DND-41 (cell line): ENCODE measurements at regions not wholly inside any gene's neighbourhood (a gene's known extent, or its start where the extent isn't known, plus 50 kb on each side); places are given as distances from the start of the nearest gene placed in this dataset.

ENCODE experiments used
- CTCF ChIP-seq: IDR thresholded peaks from 2 replicates; pipeline ENCODE4 v1.5.1; 2012; ENCODE audit warnings: borderline replicate concordance, low read length, moderate library complexity, mild to moderate bottlenecking; ENCODE audit not compliant: poor library complexity, severe bottlenecking; ENCODE audit errors: extremely low read depth
- EZH2 ChIP-seq: IDR thresholded peaks from 3 replicates; pipeline ENCODE4 v1.6.1; 2012; ENCODE audit warnings: borderline replicate concordance, low read depth, mild to moderate bottlenecking, moderate library complexity, low read length, inconsistent platforms; ENCODE audit not compliant: severe bottlenecking

- TF ChIP-seq CTCF, result no peak
- TF ChIP-seq EZH2, result no peak
These were observed 521.9 kb downstream of the TBC1D22A start for GRCh38 chr22:47284360-47284759.
